HG02970 (cell line): ENCODE measurements at regions not wholly inside any gene's neighbourhood (a gene's known extent, or its start where the extent isn't known, plus 50 kb on each side); places are given as distances from the start of the nearest gene placed in this dataset.

Source experiments
- ATAC-seq: cut with Tn5 transposase; IDR thresholded peaks from one replicate; pipeline ENCODE4 v1.9.1; 2021; ENCODE audit warnings: mild to moderate bottlenecking, moderate library complexity, moderate number of reproducible peaks; ENCODE audit not compliant: unreplicated experiment, low FRiP score

DNA sequence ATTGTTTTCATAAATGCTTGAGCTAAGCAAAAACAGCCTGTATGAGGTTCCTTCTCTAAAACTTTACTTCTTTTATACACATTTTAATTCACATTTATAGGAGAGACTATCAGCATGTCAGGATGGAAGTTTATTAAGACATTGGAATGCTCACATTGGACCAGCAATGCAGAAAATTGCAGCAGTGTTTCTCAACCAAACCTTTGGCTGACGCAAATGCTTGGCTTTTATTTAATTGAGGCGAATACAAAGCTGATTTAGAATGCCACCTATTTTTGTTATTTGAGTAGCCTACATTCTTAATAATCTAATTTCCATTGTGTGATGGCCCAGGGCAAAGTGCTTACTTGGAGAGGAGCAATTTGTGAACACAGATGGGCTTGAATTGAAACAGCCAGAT, 283.2 kb downstream of the ARL4A start:
- no peak for ATAC-seq

DNA sequence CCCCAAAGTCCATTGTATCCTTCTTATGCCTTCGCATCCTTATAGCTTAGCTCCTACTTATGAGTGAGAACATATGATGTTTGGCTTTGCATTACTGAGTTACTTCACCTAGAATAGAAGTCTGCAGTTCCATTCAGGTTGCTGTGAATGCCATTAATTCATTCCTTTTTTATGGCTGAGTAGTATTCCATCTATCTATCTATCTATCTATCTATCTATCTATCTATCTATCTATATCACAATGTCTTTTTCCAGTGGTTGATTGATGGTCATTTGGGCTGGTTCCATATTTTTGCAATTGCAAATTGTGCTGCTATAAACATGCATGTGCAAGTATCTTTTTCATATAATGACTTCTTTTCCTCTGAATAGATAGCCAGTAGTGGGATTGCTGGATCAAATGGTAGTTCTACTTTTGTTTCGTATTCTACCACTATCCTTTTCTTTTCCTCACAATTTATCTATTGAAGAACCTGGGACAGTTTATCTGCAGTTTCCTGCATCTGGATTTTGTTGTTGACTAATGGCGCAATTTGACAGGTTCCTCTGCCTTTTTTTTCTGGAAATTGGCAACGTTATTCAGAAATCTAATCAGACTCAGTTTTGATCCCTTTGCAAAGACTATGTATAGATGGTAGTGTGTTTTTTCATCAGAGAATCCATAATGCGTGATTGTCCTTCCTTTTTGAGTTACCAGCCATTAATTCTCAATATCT, 287.2 kb downstream of the ARL4A start:
- ATAC-seq: no peak

DNA sequence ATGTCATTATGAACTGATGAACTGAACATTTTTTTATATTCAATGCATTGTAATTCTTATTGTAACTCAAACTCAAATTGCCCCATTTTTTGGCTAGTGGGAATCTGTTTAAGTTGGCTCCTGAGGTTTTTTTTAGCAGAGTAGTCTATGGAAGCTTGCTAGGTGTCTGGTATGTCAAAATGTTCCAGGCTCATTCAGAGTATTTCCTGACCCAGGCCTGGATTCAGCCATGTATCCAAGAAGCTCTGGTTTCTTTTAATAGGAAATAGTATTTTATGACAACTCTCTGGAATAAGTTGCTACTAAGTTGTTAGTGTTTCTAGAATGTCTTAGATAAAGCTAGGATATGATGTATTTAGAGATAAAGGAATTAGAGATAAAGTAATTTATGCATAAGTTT, 288.0 kb downstream of the ARL4A start:
- no peak for ATAC-seq

DNA sequence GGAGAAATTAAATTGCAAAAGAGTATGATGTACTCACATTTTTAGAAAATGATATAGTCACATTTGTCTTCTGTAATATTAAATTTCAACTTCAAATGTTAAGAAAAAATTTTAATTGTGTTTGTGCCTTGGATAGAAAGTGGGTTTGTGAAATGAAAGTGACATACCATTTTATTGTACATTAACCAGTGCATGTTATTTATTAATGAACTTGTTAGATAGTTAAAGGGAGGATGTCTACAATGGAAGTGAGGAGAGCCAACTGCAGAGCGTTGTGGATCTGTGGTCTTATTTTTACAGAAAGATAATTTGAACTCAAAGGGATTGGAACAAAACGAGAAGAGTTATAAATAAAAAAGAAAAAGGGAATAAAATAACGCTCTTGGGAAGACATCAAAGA, 291.7 kb downstream of the ARL4A start:
- no peak for ATAC-seq

DNA sequence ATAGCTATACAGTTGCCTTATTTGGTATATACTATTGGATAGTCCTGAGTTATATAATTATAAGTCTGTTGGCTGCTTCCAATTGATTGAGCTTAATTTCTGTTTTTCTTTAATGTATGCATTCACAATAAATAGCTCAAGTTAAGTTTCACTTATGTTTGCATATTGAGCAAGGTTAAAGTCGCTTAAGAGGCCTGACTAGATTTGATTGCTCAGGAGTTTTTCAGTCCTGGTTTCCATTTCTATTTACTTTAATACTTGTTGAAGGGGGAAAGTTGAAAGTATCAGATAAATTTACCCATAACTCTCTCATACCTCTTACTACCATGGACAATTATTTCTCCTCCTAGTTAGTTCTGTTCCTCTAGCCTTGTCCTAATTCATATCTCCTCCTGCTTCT, 294.7 kb downstream of the ARL4A start:
- no peak for ATAC-seq

DNA sequence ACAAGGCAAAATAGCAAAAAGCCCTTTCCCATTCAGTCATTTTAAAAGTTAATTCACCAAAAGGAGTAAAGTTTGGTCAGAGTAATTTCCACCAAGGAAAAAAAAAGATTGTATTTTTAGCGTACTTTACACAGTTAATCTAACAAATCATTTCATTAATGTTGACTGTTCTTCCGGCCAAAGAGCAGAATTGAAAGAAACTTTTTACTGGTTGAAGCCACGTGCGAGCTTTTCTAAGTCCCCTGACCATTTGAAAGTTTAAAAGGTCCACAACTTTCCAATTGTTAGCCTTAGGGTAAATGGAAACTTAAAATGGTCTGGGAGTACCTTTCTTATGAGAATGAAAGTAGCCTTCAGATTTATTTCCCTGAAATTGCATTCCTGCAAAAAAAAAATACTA, 296.7 kb downstream of the ARL4A start:
- no peak for ATAC-seq

DNA sequence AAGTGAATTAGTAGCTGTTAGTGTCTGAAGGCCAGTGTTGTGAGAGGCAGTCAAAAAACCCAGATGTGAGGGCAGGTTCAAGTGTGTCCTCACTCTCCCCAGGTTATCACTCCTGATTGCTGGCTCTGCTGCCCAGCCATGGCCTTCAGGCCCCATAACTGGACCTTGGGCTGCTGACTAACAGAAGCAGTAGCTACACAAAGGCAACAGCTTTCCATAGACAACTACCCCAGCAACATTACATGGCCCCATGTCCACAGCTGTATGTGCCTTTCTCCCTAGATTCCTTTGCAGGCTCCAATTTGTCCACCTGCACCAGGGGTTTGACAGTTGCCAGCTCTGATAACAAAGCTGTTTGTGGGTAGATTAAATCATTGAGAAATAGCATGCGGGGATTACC, 297.8 kb downstream of the ARL4A start:
- no peak for ATAC-seq

DNA sequence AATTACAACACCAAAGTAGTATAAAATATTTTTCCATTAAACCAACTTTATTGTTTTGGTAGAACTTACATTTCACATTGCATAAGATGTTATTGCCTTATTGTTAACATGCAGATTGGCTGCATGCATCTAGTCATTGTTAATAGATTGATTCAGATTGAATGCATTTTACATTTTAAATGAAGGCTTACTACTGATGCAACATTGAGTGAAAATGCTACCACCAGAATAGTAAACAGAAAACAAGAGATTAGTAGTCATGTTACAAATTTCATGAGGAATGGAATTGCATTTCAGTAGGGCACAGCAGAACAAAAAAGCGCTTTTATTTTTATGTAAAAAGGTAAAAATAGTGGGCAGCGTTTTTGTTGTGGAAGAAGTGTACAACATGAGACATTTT, 298.3 kb downstream of the ARL4A start:
- no peak for ATAC-seq

DNA sequence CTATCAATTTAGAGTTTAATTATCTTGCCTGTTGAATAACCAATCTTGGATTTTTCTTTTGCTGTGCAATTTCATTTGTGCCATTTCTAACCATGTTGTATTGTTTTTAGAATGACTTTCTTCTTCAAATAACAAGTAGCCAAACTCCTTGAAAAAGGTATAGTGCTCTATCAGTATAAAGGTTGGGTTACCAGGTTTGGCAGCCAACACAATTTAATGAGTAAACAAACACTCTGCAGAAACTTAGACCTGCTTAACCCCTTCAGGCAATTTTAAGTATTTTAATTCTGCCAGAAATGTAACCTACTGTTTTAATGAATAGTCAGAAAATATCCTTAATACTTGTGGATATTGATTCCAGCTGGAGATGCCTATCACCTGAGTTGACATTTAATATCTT, 299.8 kb downstream of the ARL4A start:
- ATAC-seq: no peak

DNA sequence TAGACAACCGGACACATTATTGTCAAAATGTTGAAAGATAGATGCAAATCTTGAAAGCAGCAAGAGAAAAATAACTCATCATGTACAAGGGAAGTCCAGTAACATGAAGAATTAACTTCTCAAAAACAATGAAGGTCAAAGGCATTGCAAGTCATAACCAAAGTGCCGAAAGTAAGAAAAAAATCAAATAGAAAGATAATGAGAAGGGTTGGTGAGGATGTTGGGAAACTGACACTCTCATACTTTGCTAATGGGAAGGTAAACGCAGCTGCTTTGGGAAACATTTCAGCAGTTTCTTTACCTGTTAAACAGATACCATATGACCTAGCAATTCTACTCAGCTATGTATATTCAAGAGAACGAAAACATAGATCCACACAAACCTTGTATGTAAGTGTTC, 303.0 kb downstream of the ARL4A start:
- no peak for ATAC-seq

DNA sequence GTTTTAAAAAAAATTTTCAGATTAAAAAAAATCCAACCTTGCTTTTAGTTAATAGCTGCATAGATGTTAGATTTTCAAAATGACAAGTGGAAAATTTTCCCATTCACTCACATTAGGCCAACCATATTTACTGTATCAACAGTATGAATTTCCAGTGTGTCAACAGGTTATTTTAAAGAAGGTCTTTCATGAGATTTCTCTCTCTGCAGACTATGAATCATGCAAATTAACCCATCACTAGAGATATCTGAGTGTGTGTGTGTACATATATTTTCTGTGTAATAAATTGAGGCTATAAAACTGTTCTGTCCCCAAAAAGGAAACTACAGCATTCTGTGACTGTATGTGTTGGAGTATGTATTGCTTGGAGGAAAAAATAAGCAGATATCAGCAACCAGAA, 305.6 kb downstream of the ARL4A start:
- no peak for ATAC-seq

DNA sequence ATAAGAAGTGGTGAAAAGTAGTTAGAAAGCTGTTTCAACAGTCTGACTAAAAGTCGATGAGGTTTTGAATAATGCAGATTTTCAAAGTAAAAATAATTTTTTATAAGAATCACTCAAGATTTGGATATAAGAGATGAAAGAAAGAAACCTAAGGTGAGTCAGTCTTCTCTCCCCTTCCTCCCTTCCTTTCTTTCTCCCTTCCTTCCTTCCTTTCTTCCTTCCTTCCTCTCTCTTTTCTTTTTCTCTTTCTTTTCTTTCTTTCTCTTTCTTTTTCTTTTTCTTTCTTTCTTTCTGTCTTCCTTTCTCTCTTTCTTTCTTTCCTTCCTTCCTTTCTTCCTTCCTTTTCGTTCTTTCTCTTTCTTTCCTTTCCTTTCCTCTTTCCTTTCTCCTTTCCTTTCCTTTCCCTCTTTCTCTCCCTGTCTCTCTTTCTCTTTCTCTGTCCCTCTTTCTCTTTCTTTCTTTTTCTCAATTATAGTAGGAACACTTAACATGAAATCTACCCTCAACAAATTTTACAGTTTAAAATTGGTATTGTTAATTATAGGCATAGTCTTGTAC, 308.6 kb downstream of the ARL4A start:
- no peak for ATAC-seq

DNA sequence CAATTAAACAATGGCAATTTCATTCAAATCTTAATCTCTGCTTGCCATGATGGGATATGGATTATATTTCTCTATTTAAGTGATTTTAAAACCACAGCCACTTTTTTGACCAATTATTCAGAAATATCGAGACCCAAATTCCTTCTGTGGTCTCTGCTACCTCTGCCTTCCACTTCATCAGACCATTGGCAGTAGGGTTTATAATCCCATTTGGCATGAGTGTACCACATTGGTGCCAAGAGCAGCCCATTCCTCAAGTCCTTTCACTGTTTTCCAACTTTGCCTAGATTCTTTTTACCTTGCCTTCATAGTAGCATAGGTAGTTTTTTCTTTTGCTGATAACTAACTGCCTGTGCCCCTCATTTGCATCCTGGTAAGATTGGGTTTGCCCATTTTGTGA, 319.9 kb downstream of the ARL4A start:
- no peak for ATAC-seq

DNA sequence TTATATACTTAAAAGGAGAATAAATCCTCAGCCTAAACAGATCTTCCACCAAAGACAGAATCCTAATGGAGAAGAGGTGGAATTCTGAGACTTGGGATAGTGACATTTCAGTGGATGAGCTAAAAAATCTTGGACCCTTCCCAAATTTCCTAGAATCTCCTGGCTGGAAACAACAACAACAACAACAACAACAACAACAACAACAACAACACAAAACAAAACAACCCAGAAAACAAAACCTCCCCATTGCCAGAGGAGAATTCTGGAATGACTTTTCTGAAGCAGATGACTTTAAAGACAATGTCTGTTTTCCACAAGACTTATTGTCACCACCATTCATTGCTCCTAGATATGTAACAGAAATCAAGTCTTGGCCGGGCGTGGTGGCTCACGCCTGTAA, 322.1 kb downstream of the ARL4A start:
- no peak for ATAC-seq

DNA sequence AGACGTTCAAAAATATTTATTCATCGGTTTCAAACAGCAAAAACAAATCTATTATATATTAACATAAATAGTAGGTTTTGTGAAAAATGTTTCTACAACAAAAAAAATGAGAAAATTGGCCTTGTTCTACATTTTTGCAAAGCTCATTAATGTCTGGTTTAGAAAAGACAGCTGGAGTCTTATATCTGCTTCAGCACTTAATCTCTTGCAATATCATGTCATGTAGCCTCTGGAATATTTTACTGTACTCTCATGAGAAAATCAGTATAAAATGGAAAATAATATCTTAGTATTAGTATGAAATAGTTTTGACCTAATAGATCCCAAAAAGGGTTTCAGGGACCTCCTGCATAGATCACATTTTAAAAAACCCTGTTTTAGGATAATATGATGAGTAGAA, 326.6 kb downstream of the ARL4A start:
- ATAC-seq: no peak

DNA sequence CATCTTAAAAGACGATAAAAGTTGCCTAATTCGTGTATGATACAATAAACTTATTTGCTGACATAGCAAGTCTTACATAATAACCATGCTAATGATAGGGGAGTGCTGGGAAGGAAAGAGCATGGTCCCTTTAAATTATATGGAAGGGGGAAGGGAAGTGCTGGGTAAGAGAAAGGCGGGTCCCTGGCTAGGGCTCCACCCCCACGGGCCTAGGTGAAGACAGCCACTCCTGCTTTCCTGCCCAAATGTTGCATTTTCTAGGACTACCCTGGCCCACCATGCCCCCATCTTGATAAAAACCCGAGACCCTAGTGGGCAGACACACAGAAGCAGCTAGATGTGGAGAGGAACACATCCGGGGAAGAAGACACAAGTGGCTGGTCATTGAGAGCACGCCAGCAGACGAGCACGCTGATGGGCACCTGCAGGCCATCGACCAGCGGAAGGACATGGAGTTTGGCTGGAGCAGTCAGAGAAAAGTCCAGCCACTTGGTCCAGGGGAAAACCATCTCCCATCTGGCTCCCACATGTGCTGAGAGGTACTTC, 328.7 kb downstream of the ARL4A start:
- ATAC-seq: no peak

DNA sequence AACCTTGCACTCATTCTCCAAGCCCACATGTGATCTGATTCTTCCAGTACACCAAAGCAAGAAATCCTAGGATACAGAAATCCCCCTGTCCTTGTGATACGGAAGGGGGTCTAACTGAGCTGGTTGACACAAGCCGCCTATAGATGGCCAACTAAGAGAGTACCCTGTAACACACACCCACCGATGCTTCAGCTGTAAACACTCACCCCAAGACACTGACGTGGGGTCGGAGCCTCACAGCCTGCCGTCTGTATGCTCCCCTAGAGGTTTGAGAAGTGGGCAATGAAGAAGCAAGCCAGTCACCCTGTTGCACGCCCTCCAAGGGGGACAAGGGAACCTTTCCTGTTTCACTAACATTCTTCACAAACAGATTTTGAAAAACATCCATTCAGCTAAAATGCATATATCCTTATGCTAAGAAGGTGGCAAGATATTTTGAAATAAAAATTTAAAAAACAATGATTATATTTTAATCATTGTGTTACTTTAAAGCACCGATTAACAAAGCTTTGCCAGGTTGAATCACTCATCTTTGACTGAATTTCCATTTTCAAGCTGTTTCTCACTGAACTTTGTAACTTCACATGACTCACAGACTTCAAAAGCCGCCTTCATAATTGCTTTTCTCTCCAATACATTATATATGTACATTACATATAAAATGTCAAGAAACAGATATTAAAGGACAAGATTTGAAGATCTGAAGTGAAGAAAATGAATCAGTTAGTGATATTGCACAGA, 329.3 kb downstream of the ARL4A start:
- no peak for ATAC-seq

DNA sequence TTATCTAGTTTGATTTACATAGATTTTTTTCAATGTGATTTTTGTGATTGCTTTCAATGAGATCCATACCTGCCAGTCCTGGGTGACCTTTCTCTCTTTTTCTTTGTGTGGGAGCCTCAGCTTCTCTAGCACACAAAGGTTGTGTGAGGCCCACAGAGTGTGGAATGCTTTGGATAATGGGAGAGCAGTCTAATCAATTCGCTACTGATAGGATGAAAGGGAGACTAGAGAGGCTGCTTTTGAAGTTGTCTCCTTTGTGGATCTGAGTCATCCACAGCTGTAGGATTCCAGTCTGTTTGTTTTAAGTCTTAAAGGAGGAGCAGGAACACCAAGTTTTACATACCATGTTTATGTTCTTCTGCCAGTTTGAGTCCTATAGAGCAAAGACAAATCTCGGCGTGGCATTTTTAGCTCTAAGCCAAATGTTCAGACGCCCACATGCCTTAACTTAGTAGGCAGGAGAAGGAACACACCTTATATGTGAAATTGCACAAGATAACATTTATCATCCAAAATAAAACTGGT, 330.0 kb downstream of the ARL4A start:
- no peak for ATAC-seq

DNA sequence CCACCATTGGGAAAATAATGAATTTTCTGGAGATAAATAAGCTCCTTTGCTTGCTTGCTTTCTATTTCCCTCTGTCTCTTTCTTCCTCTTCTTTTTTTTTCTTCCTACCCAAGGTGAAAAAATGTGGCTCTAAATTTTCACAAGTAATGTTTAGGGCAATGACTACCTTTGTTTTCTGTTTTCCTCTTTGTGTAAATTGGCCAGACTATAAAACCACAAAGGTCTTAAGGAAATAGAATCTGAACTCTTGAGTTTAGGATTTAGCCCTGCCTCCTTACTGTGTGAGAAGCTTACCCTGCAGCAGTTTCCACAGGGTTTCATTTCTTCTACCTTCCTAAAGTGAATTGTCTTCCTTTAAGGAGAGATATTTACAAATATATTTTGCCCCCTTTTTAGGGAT, 330.4 kb downstream of the ARL4A start:
- ATAC-seq: no peak

DNA sequence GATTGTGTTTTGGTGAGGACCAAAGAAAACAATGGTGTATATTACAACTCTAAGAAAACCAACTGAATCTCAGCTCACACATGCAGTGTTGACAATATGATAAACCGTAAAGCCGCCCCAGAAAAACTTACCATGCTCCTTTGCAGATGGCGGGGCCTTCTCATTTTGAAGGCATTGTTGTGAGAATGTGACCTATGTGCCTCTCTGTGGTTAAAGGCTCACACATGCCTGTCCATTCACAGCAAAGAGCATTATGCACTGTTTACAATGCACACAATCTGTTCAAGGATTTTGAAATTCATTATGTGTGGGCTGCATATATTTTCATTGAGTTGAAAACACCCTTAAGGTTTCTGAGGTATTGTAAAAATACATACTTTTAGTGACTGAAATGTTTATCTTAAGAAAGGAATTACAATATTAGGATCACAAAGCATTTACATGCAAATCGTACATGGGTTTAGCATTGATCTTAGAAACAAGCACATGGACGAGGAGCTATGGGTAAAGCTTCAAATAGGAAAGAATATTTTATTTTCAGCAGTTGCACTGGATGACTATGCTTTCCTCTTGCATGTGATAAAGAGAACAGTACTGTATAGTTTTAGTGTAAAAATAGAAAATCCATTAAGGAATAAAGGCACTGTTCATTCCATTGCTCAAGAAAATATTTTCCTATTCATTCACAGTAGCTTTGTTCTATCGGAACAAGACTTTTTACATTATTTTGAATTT, 334.3 kb downstream of the ARL4A start:
- ATAC-seq: no peak
